ENCODE measurements at regions not wholly inside any gene's neighbourhood (a gene's known extent, or its start where the extent isn't known, plus 50 kb on each side); places are given as distances from the start of the nearest gene placed in this dataset.

DNA sequence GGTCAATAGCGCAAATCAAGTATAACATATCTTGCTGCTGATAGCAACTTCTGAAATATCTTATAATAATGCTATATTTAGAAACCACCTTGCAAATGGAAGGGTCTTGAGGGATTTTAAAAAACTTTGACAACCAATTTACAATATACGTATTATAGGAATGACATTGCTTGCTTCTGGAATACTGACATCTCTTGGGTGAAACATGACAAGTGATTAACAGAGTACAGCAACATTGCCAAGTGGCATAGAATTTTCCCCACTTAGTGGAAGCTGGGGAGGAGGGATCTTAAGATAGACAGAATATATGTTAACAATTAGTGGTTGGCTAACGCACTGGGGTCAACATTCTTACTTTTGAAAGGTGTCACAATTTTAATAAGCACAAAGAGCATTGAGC, 133.6 kb upstream of the TMEFF2 start:
- TF ChIP-seq TCF12 (IDR thresholded peaks at IDR 0.05; ENCODE audit: low read depth) (no peak), FOXM1 (IDR thresholded peaks at IDR 0.05; ENCODE audit: borderline replicate concordance, low read depth) (no peak), CEBPB (IDR thresholded peaks at IDR 0.05) (no peak), NFIC (IDR thresholded peaks at IDR 0.05) (no peak), RAD21 (IDR thresholded peaks at IDR 0.05; ENCODE audit: low read depth) (no peak), YY1 (IDR thresholded peaks at IDR 0.05; ENCODE audit: low read depth) (no peak)
- TF ChIP-seq, protein P1, sequence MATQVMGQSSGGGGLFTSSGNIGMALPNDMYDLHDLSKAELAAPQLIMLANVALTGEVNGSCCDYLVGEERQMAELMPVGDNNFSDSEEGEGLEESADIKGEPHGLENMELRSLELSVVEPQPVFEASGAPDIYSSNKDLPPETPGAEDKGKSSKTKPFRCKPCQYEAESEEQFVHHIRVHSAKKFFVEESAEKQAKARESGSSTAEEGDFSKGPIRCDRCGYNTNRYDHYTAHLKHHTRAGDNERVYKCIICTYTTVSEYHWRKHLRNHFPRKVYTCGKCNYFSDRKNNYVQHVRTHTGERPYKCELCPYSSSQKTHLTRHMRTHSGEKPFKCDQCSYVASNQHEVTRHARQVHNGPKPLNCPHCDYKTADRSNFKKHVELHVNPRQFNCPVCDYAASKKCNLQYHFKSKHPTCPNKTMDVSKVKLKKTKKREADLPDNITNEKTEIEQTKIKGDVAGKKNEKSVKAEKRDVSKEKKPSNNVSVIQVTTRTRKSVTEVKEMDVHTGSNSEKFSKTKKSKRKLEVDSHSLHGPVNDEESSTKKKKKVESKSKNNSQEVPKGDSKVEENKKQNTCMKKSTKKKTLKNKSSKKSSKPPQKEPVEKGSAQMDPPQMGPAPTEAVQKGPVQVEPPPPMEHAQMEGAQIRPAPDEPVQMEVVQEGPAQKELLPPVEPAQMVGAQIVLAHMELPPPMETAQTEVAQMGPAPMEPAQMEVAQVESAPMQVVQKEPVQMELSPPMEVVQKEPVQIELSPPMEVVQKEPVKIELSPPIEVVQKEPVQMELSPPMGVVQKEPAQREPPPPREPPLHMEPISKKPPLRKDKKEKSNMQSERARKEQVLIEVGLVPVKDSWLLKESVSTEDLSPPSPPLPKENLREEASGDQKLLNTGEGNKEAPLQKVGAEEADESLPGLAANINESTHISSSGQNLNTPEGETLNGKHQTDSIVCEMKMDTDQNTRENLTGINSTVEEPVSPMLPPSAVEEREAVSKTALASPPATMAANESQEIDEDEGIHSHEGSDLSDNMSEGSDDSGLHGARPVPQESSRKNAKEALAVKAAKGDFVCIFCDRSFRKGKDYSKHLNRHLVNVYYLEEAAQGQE (IDR thresholded peaks at IDR 0.05; ENCODE audit: low read depth), result no peak
- TF ChIP-seq, protein P2, sequence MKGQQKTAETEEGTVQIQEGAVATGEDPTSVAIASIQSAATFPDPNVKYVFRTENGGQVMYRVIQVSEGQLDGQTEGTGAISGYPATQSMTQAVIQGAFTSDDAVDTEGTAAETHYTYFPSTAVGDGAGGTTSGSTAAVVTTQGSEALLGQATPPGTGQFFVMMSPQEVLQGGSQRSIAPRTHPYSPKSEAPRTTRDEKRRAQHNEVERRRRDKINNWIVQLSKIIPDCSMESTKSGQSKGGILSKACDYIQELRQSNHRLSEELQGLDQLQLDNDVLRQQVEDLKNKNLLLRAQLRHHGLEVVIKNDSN (IDR thresholded peaks at IDR 0.05), result no peak
- TF ChIP-seq, protein P3, sequence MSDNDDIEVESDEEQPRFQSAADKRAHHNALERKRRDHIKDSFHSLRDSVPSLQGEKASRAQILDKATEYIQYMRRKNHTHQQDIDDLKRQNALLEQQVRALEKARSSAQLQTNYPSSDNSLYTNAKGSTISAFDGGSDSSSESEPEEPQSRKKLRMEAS (IDR thresholded peaks at IDR 0.05), result no peak
